Neural cell (in vitro differentiated cells): ENCODE measurements at regions not wholly inside any gene's neighbourhood (a gene's known extent, or its start where the extent isn't known, plus 50 kb on each side); places are given as distances from the start of the nearest gene placed in this dataset.

Experiments
- H2AFZ ChIP-seq: fragments of 200-600, 300-800 bp; sonication (generic), shearing (Covaris generic); 2 replicates; pipeline ENCODE4 v1.6.0; 2014; ENCODE audit warnings: low read depth, mild to moderate bottlenecking, antibody characterized with exemption, low read length, moderate library complexity
- H3F3A ChIP-seq: fragments of 200-600 bp; shearing (Covaris generic); 2 replicates; pipeline ENCODE4 v1.6.1; 2016; ENCODE audit warnings: mild to moderate bottlenecking, moderate library complexity, mixed read lengths, antibody characterized with exemption, low read length; ENCODE audit not compliant: insufficient read depth, poor library complexity, severe bottlenecking
- H3K27ac ChIP-seq: fragments of 200-600, 300-800 bp; sonication (generic), shearing (Covaris generic); 2 replicates; pipeline ENCODE4 v1.5.1; 2014; ENCODE audit warnings: mild to moderate bottlenecking, low read length, moderate library complexity
- H3K27me3 ChIP-seq: fragments of 300-800, 200-600 bp; sonication (generic), shearing (Covaris generic); 2 replicates; pipeline ENCODE4 v1.6.0; 2014; ENCODE audit warnings: mild to moderate bottlenecking, low read depth, low read length, moderate library complexity; ENCODE audit not compliant: insufficient read depth
- H3K36me3 ChIP-seq: fragments of 300-800, 200-600 bp; sonication (generic), shearing (Covaris generic); 2 replicates; pipeline ENCODE4 v1.5.1; 2014; ENCODE audit warnings: mild to moderate bottlenecking, antibody characterized with exemption, low read length, moderate library complexity; ENCODE audit not compliant: insufficient read depth
- H3K4me2 ChIP-seq: fragments of 300-800, 200-600 bp; sonication (generic), shearing (Covaris generic); 2 replicates; pipeline ENCODE4 v1.6.0; 2014; ENCODE audit warnings: mild to moderate bottlenecking, low read length
- H3K4me3 ChIP-seq: fragments of 300-800, 200-600 bp; sonication (generic), shearing (Covaris generic); 2 replicates; pipeline ENCODE4 v1.5.1; 2014; ENCODE audit warnings: mild to moderate bottlenecking, low read length, moderate library complexity
- H3K79me2 ChIP-seq: fragments of 200-600 bp; shearing (Covaris generic); replicated peaks from 2 replicates; pipeline ENCODE4 v1.6.0; 2014; ENCODE audit warnings: mild to moderate bottlenecking, low read length, moderate library complexity; ENCODE audit not compliant: insufficient read depth
- H3K9ac ChIP-seq: fragments of 300-800, 200-600 bp; sonication (generic), shearing (Covaris generic); 2 replicates; pipeline ENCODE4 v1.6.1; 2016; ENCODE audit warnings: mild to moderate bottlenecking, low read length, mixed read lengths
- H3K9me2 ChIP-seq: fragments of 200-600 bp; shearing (Covaris generic); 2 replicates; pipeline ENCODE4 v1.6.1; 2016; ENCODE audit warnings: mild to moderate bottlenecking, low read length, mixed read lengths; ENCODE audit not compliant: insufficient read depth
- H3K9me3 ChIP-seq: fragments of 200-600, 300-800 bp; sonication (generic), shearing (Covaris generic); 2 replicates; pipeline ENCODE4 v1.6.1; 2016; ENCODE audit warnings: mild to moderate bottlenecking, mixed run types, low read length, moderate library complexity, mixed read lengths
- H4K20me1 ChIP-seq: fragments of 200-600 bp; shearing (Covaris generic); 2 replicates; pipeline ENCODE4 v1.6.1; 2016; ENCODE audit warnings: mild to moderate bottlenecking, mixed run types; ENCODE audit not compliant: insufficient read depth
- EP300 ChIP-seq: fragments of 450-650 bp; conservative IDR thresholded peaks from 2 replicates; pipeline ENCODE4 v1.6.1; 2014; ENCODE audit warnings: antibody characterized with exemption, mild to moderate bottlenecking, moderate library complexity; ENCODE audit not compliant: poor library complexity, severe bottlenecking
- MXI1 ChIP-seq: fragments of 450-650 bp; conservative IDR thresholded peaks from 2 replicates; pipeline ENCODE4 v1.6.1; 2014; ENCODE audit warnings: antibody characterized with exemption, mild to moderate bottlenecking; ENCODE audit not compliant: poor library complexity, severe bottlenecking
- POLR2AphosphoS5 ChIP-seq: IDR thresholded peaks from 2 replicates; pipeline ENCODE4 v1.6.1; 2012
- RAD21 ChIP-seq: fragments of 450-650 bp; conservative IDR thresholded peaks from 2 replicates; pipeline ENCODE4 v1.6.1; 2014; ENCODE audit warnings: antibody characterized with exemption, mild to moderate bottlenecking, moderate library complexity
- SMC3 ChIP-seq: fragments of 450-650 bp; conservative IDR thresholded peaks from 2 replicates; pipeline ENCODE4 v1.6.1; 2014; ENCODE audit warnings: antibody characterized with exemption, mild to moderate bottlenecking, moderate library complexity; ENCODE audit not compliant: poor library complexity
- TAF1 ChIP-seq: IDR thresholded peaks from 2 replicates; pipeline ENCODE4 v1.6.1; 2012; ENCODE audit warnings: low read depth
- TF ChIP-seq, protein P1 (sequence below): IDR thresholded peaks from 2 replicates; pipeline ENCODE4 v1.6.1; 2012; ENCODE audit warnings: borderline replicate concordance
- TF ChIP-seq, protein P2 (sequence below): fragments of 450-650 bp; IDR thresholded peaks from 2 replicates; pipeline ENCODE4 v1.5.1; 2014; ENCODE audit warnings: antibody characterized with exemption, mild to moderate bottlenecking, moderate library complexity; ENCODE audit not compliant: poor library complexity, severe bottlenecking

DNA sequence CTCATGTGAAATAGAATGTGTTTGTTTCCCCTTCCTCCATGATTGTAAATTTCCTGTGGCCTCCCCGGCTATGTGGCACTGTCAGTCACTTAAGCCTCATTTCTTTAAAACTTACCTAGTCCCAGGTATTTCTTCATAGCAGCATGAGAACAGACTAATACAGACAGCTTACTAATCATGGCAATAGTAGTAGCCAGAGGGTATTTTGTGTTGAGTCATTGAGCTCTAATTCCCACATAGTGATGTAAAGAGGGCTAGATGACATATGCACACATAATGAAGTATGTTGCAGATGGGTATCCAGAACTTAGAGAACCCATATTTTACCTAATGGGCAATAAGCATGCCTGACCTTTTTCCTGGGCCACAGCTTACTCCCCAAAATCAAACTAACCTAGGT lies 1197.2 kb downstream of the PCDH7 start:
- Histone ChIP-seq H3K4me3 (no peak overlapping the region), H3K27me3 (no peaks in the 10 kb centered on the region), H3F3A (no peaks in the 10 kb centered on the region), H3K36me3 (no peaks in the 10 kb centered on the region), H3K4me2 (no peak overlapping the region), H3K9ac (no peak overlapping the region), H4K20me1 (no peaks in the 10 kb centered on the region), H3K27ac (no peak overlapping the region), H3K9me2 (no peaks in the 10 kb centered on the region), H3K79me2 (no peaks in the 10 kb centered on the region), H3K9me3 (peaks cover 4% of the 10 kb centered on the region), H2AFZ (no peak overlapping the region)
- TF ChIP-seq, protein P1, sequence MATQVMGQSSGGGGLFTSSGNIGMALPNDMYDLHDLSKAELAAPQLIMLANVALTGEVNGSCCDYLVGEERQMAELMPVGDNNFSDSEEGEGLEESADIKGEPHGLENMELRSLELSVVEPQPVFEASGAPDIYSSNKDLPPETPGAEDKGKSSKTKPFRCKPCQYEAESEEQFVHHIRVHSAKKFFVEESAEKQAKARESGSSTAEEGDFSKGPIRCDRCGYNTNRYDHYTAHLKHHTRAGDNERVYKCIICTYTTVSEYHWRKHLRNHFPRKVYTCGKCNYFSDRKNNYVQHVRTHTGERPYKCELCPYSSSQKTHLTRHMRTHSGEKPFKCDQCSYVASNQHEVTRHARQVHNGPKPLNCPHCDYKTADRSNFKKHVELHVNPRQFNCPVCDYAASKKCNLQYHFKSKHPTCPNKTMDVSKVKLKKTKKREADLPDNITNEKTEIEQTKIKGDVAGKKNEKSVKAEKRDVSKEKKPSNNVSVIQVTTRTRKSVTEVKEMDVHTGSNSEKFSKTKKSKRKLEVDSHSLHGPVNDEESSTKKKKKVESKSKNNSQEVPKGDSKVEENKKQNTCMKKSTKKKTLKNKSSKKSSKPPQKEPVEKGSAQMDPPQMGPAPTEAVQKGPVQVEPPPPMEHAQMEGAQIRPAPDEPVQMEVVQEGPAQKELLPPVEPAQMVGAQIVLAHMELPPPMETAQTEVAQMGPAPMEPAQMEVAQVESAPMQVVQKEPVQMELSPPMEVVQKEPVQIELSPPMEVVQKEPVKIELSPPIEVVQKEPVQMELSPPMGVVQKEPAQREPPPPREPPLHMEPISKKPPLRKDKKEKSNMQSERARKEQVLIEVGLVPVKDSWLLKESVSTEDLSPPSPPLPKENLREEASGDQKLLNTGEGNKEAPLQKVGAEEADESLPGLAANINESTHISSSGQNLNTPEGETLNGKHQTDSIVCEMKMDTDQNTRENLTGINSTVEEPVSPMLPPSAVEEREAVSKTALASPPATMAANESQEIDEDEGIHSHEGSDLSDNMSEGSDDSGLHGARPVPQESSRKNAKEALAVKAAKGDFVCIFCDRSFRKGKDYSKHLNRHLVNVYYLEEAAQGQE: no peak

DNA sequence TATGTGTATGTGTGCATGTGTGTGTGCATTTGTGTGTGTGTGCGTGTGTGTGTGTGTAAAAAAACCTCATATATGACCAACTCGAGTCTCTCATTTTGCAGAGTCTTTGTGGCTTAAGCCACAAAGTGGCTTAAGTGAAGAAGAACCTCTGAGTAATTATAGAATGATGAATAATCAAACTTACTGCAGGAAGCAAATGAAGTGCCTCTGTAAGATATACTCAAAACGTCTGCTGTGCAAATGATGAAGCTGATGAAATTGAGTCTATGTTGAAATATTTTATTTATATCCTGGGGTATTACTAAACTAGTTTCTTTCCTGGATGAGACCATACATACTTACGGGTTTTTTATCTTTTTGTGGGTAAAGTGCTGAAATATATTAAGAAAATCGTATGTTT lies 1198.7 kb downstream of the PCDH7 start:
- Histone ChIP-seq H3K27me3 (no peaks in the 10 kb centered on the region), H3K9ac (no peak overlapping the region), H3K4me2 (no peak overlapping the region), H4K20me1 (no peaks in the 10 kb centered on the region), H3K9me3 (peaks cover 4% of the 10 kb centered on the region), H3K4me3 (no peak overlapping the region), H2AFZ (no peak overlapping the region), H3F3A (no peaks in the 10 kb centered on the region), H3K9me2 (no peaks in the 10 kb centered on the region), H3K36me3 (no peaks in the 10 kb centered on the region), H3K27ac (no peak overlapping the region), H3K79me2 (no peaks in the 10 kb centered on the region)
- TF ChIP-seq EP300 (no peak), TAF1 (no peak), MXI1 (no peak), RAD21 (no peak), SMC3 (no peak), POLR2AphosphoS5 (no peak)
- TF ChIP-seq, protein P1: no peak
- TF ChIP-seq, protein P2, sequence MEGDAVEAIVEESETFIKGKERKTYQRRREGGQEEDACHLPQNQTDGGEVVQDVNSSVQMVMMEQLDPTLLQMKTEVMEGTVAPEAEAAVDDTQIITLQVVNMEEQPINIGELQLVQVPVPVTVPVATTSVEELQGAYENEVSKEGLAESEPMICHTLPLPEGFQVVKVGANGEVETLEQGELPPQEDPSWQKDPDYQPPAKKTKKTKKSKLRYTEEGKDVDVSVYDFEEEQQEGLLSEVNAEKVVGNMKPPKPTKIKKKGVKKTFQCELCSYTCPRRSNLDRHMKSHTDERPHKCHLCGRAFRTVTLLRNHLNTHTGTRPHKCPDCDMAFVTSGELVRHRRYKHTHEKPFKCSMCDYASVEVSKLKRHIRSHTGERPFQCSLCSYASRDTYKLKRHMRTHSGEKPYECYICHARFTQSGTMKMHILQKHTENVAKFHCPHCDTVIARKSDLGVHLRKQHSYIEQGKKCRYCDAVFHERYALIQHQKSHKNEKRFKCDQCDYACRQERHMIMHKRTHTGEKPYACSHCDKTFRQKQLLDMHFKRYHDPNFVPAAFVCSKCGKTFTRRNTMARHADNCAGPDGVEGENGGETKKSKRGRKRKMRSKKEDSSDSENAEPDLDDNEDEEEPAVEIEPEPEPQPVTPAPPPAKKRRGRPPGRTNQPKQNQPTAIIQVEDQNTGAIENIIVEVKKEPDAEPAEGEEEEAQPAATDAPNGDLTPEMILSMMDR: no peak
